ENCODE measurements at regions not wholly inside any gene's neighbourhood (a gene's known extent, or its start where the extent isn't known, plus 50 kb on each side); places are given as distances from the start of the nearest gene placed in this dataset.

DNA sequence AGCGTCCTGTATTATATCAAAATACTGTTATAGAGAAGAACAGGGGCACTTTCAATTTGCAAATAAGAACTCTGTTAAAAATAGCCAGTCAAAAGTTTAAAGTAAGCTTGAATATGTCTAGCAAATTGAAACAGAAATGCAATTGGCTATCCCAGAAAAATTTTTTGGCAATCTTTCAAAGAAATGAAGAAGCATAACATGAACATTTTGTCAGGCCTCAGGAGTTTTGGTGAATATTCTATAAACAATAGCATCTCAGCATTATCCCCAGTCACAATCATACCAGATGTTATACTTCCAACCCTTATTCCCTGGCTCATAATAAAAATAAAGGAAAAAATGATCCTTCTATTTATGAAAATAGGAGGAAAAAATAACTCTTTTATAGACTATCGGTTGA, 252.4 kb downstream of the GRB14 start:
- Histone ChIP-seq H3K27me3 (ENCODE audit: control insufficient read depth in 1 of 2, insufficient read depth in 2 of 2, low read length in 2 of 2) (no peaks in the 10 kb centered on the region), H3K4me1 (ENCODE audit: insufficient read depth, low read length) (no peaks in the 10 kb centered on the region), H3K36me3 (ENCODE audit: insufficient read depth, low read length) (no peaks in the 10 kb centered on the region), H3K9me3 (ENCODE audit: control insufficient read depth in 1 of 2, insufficient read depth in 1 of 2, low read length in 2 of 2) (peaks cover 0 to 5% of the 10 kb centered on the region in 2 experiments), H3K27ac (ENCODE audit: low read depth in 1 of 2, low read length in 2 of 2) (no peak overlapping the region), H3K4me3 (ENCODE audit: low read length) (no peak overlapping the region)
- intact Hi-C loops (cut with DNase I, micrococcal nuclease) = no loop called here
- ChIA-PET POLR2A (no interaction called here), CTCF (no interaction called here)
- H3K4me3 Mint-ChIP-seq = no peak overlapping the region
- no peaks in the 10 kb centered on the region for H3K36me3 Mint-ChIP-seq (ENCODE audit: low read depth)
- no peak overlapping the region for H3K27ac Mint-ChIP-seq
- no peaks in the 10 kb centered on the region for H3K9me3 Mint-ChIP-seq
- no peak for DNase-seq
- TF ChIP-seq, protein P1, sequence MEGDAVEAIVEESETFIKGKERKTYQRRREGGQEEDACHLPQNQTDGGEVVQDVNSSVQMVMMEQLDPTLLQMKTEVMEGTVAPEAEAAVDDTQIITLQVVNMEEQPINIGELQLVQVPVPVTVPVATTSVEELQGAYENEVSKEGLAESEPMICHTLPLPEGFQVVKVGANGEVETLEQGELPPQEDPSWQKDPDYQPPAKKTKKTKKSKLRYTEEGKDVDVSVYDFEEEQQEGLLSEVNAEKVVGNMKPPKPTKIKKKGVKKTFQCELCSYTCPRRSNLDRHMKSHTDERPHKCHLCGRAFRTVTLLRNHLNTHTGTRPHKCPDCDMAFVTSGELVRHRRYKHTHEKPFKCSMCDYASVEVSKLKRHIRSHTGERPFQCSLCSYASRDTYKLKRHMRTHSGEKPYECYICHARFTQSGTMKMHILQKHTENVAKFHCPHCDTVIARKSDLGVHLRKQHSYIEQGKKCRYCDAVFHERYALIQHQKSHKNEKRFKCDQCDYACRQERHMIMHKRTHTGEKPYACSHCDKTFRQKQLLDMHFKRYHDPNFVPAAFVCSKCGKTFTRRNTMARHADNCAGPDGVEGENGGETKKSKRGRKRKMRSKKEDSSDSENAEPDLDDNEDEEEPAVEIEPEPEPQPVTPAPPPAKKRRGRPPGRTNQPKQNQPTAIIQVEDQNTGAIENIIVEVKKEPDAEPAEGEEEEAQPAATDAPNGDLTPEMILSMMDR (IDR thresholded peaks at IDR 0.05) = no peak
- H3K4me1 Mint-ChIP-seq (ENCODE audit: low read depth) = no peaks in the 10 kb centered on the region
- H3K27me3 Mint-ChIP-seq = no peaks in the 10 kb centered on the region
- ATAC-seq (ENCODE audit: poor library complexity) = no peak

DNA sequence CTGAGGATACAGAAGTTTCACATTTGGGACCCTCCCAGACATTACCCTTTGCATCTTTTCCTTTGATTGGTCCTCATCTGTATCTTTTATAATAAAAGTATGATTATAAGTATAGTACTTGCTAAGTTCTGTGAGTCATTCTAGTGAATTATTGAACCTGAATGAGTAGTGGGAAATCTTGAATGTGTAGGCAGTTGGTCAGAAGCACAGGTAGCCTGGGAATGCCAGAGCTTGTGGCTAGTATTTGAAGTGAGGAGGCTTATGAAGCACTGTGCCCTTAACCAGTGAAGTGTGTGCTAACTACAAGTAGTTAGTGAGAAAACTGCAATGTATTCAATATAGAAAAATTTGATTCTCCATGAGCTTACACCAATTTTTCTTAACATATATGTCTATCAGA, 257.6 kb downstream of the GRB14 start:
- Histone ChIP-seq H3K4me3 (ENCODE audit: low read length) (no peak overlapping the region), H3K27ac (ENCODE audit: low read depth in 1 of 2, low read length in 2 of 2) (no peak overlapping the region), H3K27me3 (ENCODE audit: control insufficient read depth in 1 of 2, insufficient read depth in 2 of 2, low read length in 2 of 2) (no peaks in the 10 kb centered on the region), H3K9me3 (ENCODE audit: control insufficient read depth in 1 of 2, insufficient read depth in 1 of 2, low read length in 2 of 2) (no peaks in the 10 kb centered on the region), H3K4me1 (ENCODE audit: insufficient read depth, low read length) (no peaks in the 10 kb centered on the region), H3K36me3 (ENCODE audit: insufficient read depth, low read length) (no peaks in the 10 kb centered on the region)
- Mint-ChIP-seq H3K36me3 (ENCODE audit: low read depth) (no peaks in the 10 kb centered on the region), H3K27me3 (no peaks in the 10 kb centered on the region), H3K27ac (no peak overlapping the region), H3K4me1 (ENCODE audit: low read depth) (no peaks in the 10 kb centered on the region), H3K9me3 (peaks cover 2% of the 10 kb centered on the region), H3K4me3 (no peak overlapping the region)
- DNase-seq (no peak), ATAC-seq (ENCODE audit: poor library complexity) (no peak)
- intact Hi-C loops (cut with DNase I, micrococcal nuclease) = no loop called here
- POLR2A ChIA-PET = no interaction called here
- CTCF ChIA-PET = no interaction called here
- TF ChIP-seq, protein P1 (IDR thresholded peaks at IDR 0.05) = no peak

DNA sequence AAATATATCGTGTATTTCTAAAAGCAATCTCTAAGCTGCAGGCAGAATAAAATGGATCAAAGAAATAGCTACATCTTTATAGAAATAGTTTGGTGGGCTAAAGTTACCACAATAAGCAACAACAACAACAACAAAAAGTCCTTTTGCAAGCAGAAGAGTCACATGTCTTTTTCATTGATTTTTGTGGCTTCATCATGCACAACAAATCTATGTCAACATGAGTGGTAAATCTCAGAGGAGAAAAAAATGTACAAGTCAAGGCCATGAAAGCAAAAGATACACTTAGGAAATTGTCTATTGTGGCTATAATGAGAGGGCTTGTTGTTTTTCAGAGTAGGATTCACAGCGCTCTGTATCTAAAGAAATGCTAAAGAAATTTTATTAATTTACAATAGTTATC, 269.7 kb downstream of the GRB14 start:
- no peak for DNase-seq
- H3K36me3 Mint-ChIP-seq (ENCODE audit: low read depth) = no peaks in the 10 kb centered on the region

More for the DNA sequence above, 269.7 kb downstream of the GRB14 start:
- no peak for ATAC-seq (ENCODE audit: poor library complexity)
- Histone ChIP-seq H3K36me3 (ENCODE audit: insufficient read depth, low read length) (no peaks in the 10 kb centered on the region), H3K27ac (ENCODE audit: low read depth in 1 of 2, low read length in 2 of 2) (no peak overlapping the region), H3K27me3 (ENCODE audit: control insufficient read depth in 1 of 2, insufficient read depth in 2 of 2, low read length in 2 of 2) (peaks cover 0 to 2% of the 10 kb centered on the region in 2 experiments), H3K4me3 (ENCODE audit: low read length) (no peak overlapping the region), H3K4me1 (ENCODE audit: insufficient read depth, low read length) (no peaks in the 10 kb centered on the region), H3K9me3 (ENCODE audit: control insufficient read depth in 1 of 2, insufficient read depth in 1 of 2, low read length in 2 of 2) (peaks cover 0 to 7% of the 10 kb centered on the region in 2 experiments)
- Mint-ChIP-seq H3K27me3 (no peaks in the 10 kb centered on the region), H3K4me1 (ENCODE audit: low read depth) (no peaks in the 10 kb centered on the region), H3K27ac (no peak overlapping the region), H3K4me3 (no peak overlapping the region), H3K9me3 (no peaks in the 10 kb centered on the region)
- TF ChIP-seq, protein P1 (IDR thresholded peaks at IDR 0.05) = no peak
- CTCF ChIA-PET = no interaction called here
- POLR2A ChIA-PET = no interaction called here
- intact Hi-C loops (cut with DNase I, micrococcal nuclease) = no loop called here
